ENCODE measurements at regions not wholly inside any gene's neighbourhood (a gene's known extent, or its start where the extent isn't known, plus 50 kb on each side); places are given as distances from the start of the nearest gene placed in this dataset.

DNA sequence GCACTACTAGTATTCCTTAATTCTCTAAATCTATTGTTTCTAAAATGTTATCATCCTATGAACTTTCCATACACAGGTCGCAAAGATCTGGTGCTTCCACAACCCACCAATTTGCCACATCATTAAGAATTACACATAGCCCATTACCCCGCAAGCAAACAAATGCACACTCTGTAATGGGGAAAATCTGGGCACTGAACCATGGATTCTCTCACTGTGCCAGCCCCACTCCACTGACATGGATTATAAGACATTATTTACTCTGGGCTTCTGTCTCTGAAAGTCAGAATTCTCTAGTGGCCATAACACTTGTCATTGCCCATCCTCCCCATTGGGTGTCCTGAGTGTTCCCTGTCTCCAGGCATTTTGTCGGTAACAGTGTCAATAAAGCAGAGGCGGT is 537.1 kb downstream of the EPHA4 start:
- TF ChIP-seq, protein P1, sequence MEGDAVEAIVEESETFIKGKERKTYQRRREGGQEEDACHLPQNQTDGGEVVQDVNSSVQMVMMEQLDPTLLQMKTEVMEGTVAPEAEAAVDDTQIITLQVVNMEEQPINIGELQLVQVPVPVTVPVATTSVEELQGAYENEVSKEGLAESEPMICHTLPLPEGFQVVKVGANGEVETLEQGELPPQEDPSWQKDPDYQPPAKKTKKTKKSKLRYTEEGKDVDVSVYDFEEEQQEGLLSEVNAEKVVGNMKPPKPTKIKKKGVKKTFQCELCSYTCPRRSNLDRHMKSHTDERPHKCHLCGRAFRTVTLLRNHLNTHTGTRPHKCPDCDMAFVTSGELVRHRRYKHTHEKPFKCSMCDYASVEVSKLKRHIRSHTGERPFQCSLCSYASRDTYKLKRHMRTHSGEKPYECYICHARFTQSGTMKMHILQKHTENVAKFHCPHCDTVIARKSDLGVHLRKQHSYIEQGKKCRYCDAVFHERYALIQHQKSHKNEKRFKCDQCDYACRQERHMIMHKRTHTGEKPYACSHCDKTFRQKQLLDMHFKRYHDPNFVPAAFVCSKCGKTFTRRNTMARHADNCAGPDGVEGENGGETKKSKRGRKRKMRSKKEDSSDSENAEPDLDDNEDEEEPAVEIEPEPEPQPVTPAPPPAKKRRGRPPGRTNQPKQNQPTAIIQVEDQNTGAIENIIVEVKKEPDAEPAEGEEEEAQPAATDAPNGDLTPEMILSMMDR (IDR thresholded peaks at IDR 0.05): no peak
- TF ChIP-seq ZFX (IDR thresholded peaks at IDR 0.05; ENCODE audit: borderline replicate concordance): no peak

Measured in 22Rv1 (cell line).